ENCODE measurements at regions not wholly inside any gene's neighbourhood (a gene's known extent, or its start where the extent isn't known, plus 50 kb on each side); places are given as distances from the start of the nearest gene placed in this dataset.

GRCh38 chr3:159216311-159216710, 414.5 kb downstream of the MFSD1 start:
- Histone ChIP-seq H3K27ac (no peak overlapping the region), H3K27me3 (no peaks in the 10 kb centered on the region), H3K4me1 (no peaks in the 10 kb centered on the region), H3K4me3 (no peak overlapping the region), H3K9me3 (no peaks in the 10 kb centered on the region), H3K36me3 (no peaks in the 10 kb centered on the region)
- TF ChIP-seq CTCF (IDR thresholded peaks at IDR 0.05): no peak
- TF ChIP-seq POLR2A (IDR thresholded peaks at IDR 0.05): no peak
- intact Hi-C loops (cut with DNase I): no loop called here
- WGBS, 2 donors: 78 to 92% methylated on average over 3 of the region's 3 CpGs
- no peak for DNase-seq

GRCh38 chr3:159219231-159219630, 417.4 kb downstream of the MFSD1 start:
- Histone ChIP-seq H3K36me3 (no peaks in the 10 kb centered on the region), H3K9me3 (no peaks in the 10 kb centered on the region), H3K4me1 (no peaks in the 10 kb centered on the region), H3K4me3 (no peak overlapping the region), H3K27ac (no peak overlapping the region), H3K27me3 (no peaks in the 10 kb centered on the region)
- WGBS, 2 donors: 77 to 89% methylated on average over 3 of the region's 3 CpGs
- DNase-seq: no peak
- no peak for TF ChIP-seq POLR2A (IDR thresholded peaks at IDR 0.05)
- no peak for TF ChIP-seq CTCF (IDR thresholded peaks at IDR 0.05)
- intact Hi-C loops (cut with DNase I): no loop called here

GRCh38 chr3:159221335-159221734, 419.5 kb downstream of the MFSD1 start:
- intact Hi-C loops (cut with DNase I): no loop called here
- Histone ChIP-seq H3K27me3 (no peaks in the 10 kb centered on the region), H3K9me3 (no peaks in the 10 kb centered on the region), H3K4me1 (no peaks in the 10 kb centered on the region), H3K27ac (no peak overlapping the region), H3K4me3 (no peak overlapping the region), H3K36me3 (no peaks in the 10 kb centered on the region)
- DNase-seq: no peak
- WGBS, 2 donors: 63 to 76% methylated on average over 1 of the region's 1 CpG
- TF ChIP-seq CTCF (IDR thresholded peaks at IDR 0.05) (no peak), POLR2A (IDR thresholded peaks at IDR 0.05) (no peak)

GRCh38 chr3:159229116-159229680, 427.3 kb downstream of the MFSD1 start:
- Histone ChIP-seq H3K4me3 (no peak overlapping the region), H3K4me1 (no peaks in the 10 kb centered on the region), H3K9me3 (no peaks in the 10 kb centered on the region), H3K27ac (no peak overlapping the region), H3K27me3 (no peaks in the 10 kb centered on the region), H3K36me3 (no peaks in the 10 kb centered on the region)
- no peak for TF ChIP-seq POLR2A (IDR thresholded peaks at IDR 0.05)
- TF ChIP-seq CTCF (IDR thresholded peaks at IDR 0.05): no peak
- intact Hi-C loops (cut with DNase I): no loop called here
- WGBS, 2 donors: 63 to 70% methylated on average over 5 of the region's 5 CpGs
- no peak for DNase-seq

- Histone ChIP-seq H3K36me3 (no peaks in the 10 kb centered on the region), H3K4me3 (no peak overlapping the region), H3K4me1 (no peaks in the 10 kb centered on the region), H3K27ac (no peak overlapping the region), H3K27me3 (no peaks in the 10 kb centered on the region), H3K9me3 (no peaks in the 10 kb centered on the region)
- 53 to 57% methylated on average over 4 of the region's 4 CpGs for WGBS, 2 donors
- TF ChIP-seq CTCF (IDR thresholded peaks at IDR 0.05) (no peak), POLR2A (IDR thresholded peaks at IDR 0.05) (no peak)
- no peak for DNase-seq
- intact Hi-C loops (cut with DNase I): no loop called here
Observed at GRCh38 chr3:159232966-159233365, 431.1 kb downstream of the MFSD1 start.
